ENCODE measurements at regions not wholly inside any gene's neighbourhood (a gene's known extent, or its start where the extent isn't known, plus 50 kb on each side); places are given as distances from the start of the nearest gene placed in this dataset.

DNA sequence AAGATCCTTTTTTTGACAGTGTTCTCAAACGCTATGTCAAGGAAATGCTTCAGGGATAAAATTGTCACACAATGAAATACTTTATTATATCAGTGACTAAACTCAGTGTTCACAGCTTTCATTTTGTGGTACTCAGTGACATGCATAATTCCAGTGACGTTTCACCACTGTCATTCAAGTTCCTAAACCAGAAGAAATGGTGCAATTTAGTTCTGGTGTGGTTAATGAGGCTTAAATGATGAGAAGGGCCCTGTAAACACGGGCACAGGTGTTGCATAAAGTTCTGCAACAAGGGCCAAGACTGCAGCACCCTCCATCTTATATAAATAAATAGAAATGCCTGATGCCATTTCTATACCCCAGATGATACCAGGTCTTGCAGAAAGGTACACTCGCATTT lies 1247.1 kb downstream of the GATA3 start:
- no peak for TF ChIP-seq POLR2A (IDR thresholded peaks at IDR 0.05)
- TF ChIP-seq, protein P1, sequence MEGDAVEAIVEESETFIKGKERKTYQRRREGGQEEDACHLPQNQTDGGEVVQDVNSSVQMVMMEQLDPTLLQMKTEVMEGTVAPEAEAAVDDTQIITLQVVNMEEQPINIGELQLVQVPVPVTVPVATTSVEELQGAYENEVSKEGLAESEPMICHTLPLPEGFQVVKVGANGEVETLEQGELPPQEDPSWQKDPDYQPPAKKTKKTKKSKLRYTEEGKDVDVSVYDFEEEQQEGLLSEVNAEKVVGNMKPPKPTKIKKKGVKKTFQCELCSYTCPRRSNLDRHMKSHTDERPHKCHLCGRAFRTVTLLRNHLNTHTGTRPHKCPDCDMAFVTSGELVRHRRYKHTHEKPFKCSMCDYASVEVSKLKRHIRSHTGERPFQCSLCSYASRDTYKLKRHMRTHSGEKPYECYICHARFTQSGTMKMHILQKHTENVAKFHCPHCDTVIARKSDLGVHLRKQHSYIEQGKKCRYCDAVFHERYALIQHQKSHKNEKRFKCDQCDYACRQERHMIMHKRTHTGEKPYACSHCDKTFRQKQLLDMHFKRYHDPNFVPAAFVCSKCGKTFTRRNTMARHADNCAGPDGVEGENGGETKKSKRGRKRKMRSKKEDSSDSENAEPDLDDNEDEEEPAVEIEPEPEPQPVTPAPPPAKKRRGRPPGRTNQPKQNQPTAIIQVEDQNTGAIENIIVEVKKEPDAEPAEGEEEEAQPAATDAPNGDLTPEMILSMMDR (IDR thresholded peaks at IDR 0.05), result no peak

Data from thyroid gland (tissue), 4 donors.